A549 (cell line): ENCODE measurements at regions not wholly inside any gene's neighbourhood (a gene's known extent, or its start where the extent isn't known, plus 50 kb on each side); places are given as distances from the start of the nearest gene placed in this dataset.

Experiments
- ATAC-seq, 2 experiments: fragments of 200-7000 bp in 1 of 2; fragments of >200 bp in 1 of 2; cut with Nextera tagmentation in 1 of 2; cut with Tn5 transposase in 1 of 2; 3 replicates each; pipeline versions ENCODE4 v1.8.0 to v1.9.1; 2018 to 2020; ENCODE audit warnings: mild to moderate bottlenecking in 1 of 2, moderate library complexity in 1 of 2
- CTCF ChIA-PET: fragments of 300-600 bp; sonication (Branson Sonifier 250); formaldehyde crosslinking; extraction: SDS; loops from one replicate; lab custom pipeline; 2021; ENCODE audit warnings: antibody characterized with exemption, inconsistent platforms; lab: Yijun Ruan, JAX
- POLR2A ChIA-PET: fragments of 350-600 bp; formaldehyde crosslinking; extraction: SDS; loops from one replicate; lab custom pipeline; 2021; ENCODE audit warnings: antibody characterized with exemption, inconsistent platforms; lab: Yijun Ruan, JAX
- DNase-seq, 2 experiments: peaks; one replicate each; pipeline versions ENCODE4 v3.0.0 to v3.0.0-alpha.2; 2011 to 2016; ENCODE audit warnings: low read depth in 1 of 2, low spot score in 1 of 2
- FAIRE-seq: peaks from 2 replicates; lab custom pipeline; 2011; peaks lifted over from hg19 to GRCh38; lab: Jason Lieb, UNC
- H3K27ac ChIP-seq, 2 experiments: fragments of >200 bp; sonication (Bioruptor Twin); formaldehyde crosslinking; 3 replicates each; pipeline ENCODE4 v1.5.1; 2016 to 2017
- H3K4me1 ChIP-seq: fragments of >200 bp; sonication (Bioruptor Twin); formaldehyde crosslinking; 3 replicates; pipeline ENCODE4 v1.6.1; 2016
- H3K4me2 ChIP-seq: fragments of >200 bp; sonication (Bioruptor Twin); formaldehyde crosslinking; 3 replicates; pipeline ENCODE4 v1.6.1; 2016
- H3K4me3 ChIP-seq: fragments of >200 bp; sonication (Bioruptor Twin); formaldehyde crosslinking; 3 replicates; pipeline ENCODE4 v1.5.1; 2016
- H3K9me3 ChIP-seq: fragments of >200 bp; sonication (Bioruptor Twin); formaldehyde crosslinking; 3 replicates; pipeline ENCODE4 v1.6.1; 2016
- CBX2 ChIP-seq: fragments of 200-600 bp; sonication (generic); IDR thresholded peaks from 2 replicates; pipeline ENCODE4 v1.6.1; 2016; ENCODE audit warnings: low read depth, mild to moderate bottlenecking, borderline replicate concordance
- CTCF ChIP-seq: fragments of >200 bp; sonication (Bioruptor Twin); formaldehyde crosslinking; IDR thresholded peaks from 3 replicates; pipeline ENCODE4 v1.5.1; 2016
- E2F6 ChIP-seq: IDR thresholded peaks from 2 replicates; pipeline ENCODE4 v1.6.1; 2012; ENCODE audit warnings: low read depth, borderline replicate concordance
- EHF ChIP-seq: fragments of 250-450 bp; sonication (Bioruptor Pico); IDR thresholded peaks from 2 replicates; pipeline ENCODE4 v1.5.0; 2020; ENCODE audit warnings: mild to moderate bottlenecking
- EHMT2 ChIP-seq: fragments of 200-600 bp; sonication (generic); IDR thresholded peaks from 2 replicates; pipeline ENCODE4 v1.6.1; 2016; ENCODE audit warnings: antibody characterized with exemption, low read depth, mild to moderate bottlenecking, moderate library complexity
- ELK1 ChIP-seq: fragments of 150-350 bp; IDR thresholded peaks from 2 replicates; pipeline ENCODE4 v1.6.1; 2014; ENCODE audit warnings: low read depth, mild to moderate bottlenecking, low read length
- EP300 ChIP-seq, 2 experiments: fragments of >200 bp; sonication (Bioruptor Twin); formaldehyde crosslinking; IDR thresholded peaks; 2 replicates in 1 of 2; 3 replicates in 1 of 2; pipeline ENCODE4 v1.6.1; 2016 to 2017
- FOSL2 ChIP-seq, 2 experiments: fragments of 450-650 bp in 1 of 2; fragments of >200 bp in 1 of 2; sonication (Bioruptor Twin) in 1 of 2; formaldehyde crosslinking; IDR thresholded peaks; 2 replicates each; pipeline versions ENCODE4 v1.5.0 to v1.6.1; 2016 to 2020; ENCODE audit warnings: mild to moderate bottlenecking in 1 of 2, moderate library complexity in 1 of 2
- FOXS1 ChIP-seq: fragments of 250-450 bp; sonication (Bioruptor Pico); IDR thresholded peaks from 2 replicates; pipeline ENCODE4 v1.5.0; 2020; ENCODE audit warnings: mild to moderate bottlenecking, moderate library complexity
- GATA3 ChIP-seq: IDR thresholded peaks from 2 replicates; pipeline ENCODE4 v1.6.1; 2012; ENCODE audit warnings: borderline replicate concordance
- HMGXB4 ChIP-seq: fragments of 250-450 bp; sonication (Bioruptor Pico); IDR thresholded peaks from 2 replicates; pipeline ENCODE4 v1.5.0; 2021; ENCODE audit warnings: mild to moderate bottlenecking, moderate library complexity, borderline replicate concordance
- HOXB5 ChIP-seq: fragments of 250-450 bp; sonication (Bioruptor Pico); IDR thresholded peaks from 2 replicates; pipeline ENCODE4 v1.5.0; 2020; ENCODE audit warnings: mild to moderate bottlenecking, moderate library complexity
- JUNB ChIP-seq: fragments of >200 bp; sonication (Bioruptor Twin); formaldehyde crosslinking; IDR thresholded peaks from 2 replicates; pipeline ENCODE4 v1.6.1; 2016
- KDM5A ChIP-seq: fragments of 200-600 bp; sonication (generic); IDR thresholded peaks from 2 replicates; pipeline ENCODE4 v1.6.1; 2016; ENCODE audit warnings: antibody characterized with exemption, mild to moderate bottlenecking
- MAFK ChIP-seq: fragments of 450-650 bp; IDR thresholded peaks from 2 replicates; pipeline ENCODE4 v1.6.1; 2014; ENCODE audit not compliant: partially characterized antibody
- MAZ ChIP-seq: fragments of 150-350 bp; IDR thresholded peaks from 2 replicates; pipeline ENCODE4 v1.6.1; 2014; ENCODE audit warnings: antibody characterized with exemption, low read depth, low read length, borderline replicate concordance
- NPAS2 ChIP-seq: fragments of 250-450 bp; sonication (Bioruptor Pico); IDR thresholded peaks from 2 replicates; pipeline ENCODE4 v1.8.0; 2022; ENCODE audit warnings: mild to moderate bottlenecking, moderate library complexity, borderline replicate concordance
- PBX3 ChIP-seq: IDR thresholded peaks from 2 replicates; pipeline ENCODE4 v1.6.1; 2012
- REST ChIP-seq: fragments of 200-600 bp; sonication (generic); IDR thresholded peaks from 2 replicates; pipeline ENCODE4 v1.6.1; 2016; ENCODE audit warnings: antibody characterized with exemption, mild to moderate bottlenecking, moderate library complexity
- ZNF302 ChIP-seq: fragments of 250-450 bp; sonication (Bioruptor Pico); IDR thresholded peaks from 2 replicates; pipeline ENCODE4 v1.9.0; 2021; ENCODE audit warnings: inconsistent platforms, mild to moderate bottlenecking, moderate library complexity
- WGBS: methylation state at CpG from one replicate; pipeline ENCODE4 v1.1.6; 2017; ENCODE audit errors: missing lambda C conversion rate; 5-methylcytosine and 5-hydroxymethylcytosine counted together

- TF ChIP-seq FOSL2 (IDR thresholded peaks at IDR 0.05) (no peak), FOSL2 (CRISPR knock-in tag; IDR thresholded peaks at IDR 0.05) (no peak), EHMT2 (no peak), KDM5A (no peak), EP300 (IDR thresholded peaks at IDR 0.05) (no peak), JUNB (no peak), ELK1 (no peak), E2F6 (no peak), ZNF302 (no peak), NPAS2 (CRISPR knock-in tag) (no peak), PBX3 (no peak), REST (no peak), CTCF (no peak), EHF (CRISPR knock-in tag) (no peak), MAFK (no peak), FOXS1 (no peak), HMGXB4 (no peak), HOXB5 (CRISPR knock-in tag) (no peak), GATA3 (no peak), MAZ (no peak), CBX2 (no peak)
- TF ChIP-seq, all 56 proteins: peak for 0
- H3K27ac ChIP-seq: no peak overlapping the region
- POLR2A ChIA-PET: no interaction called here
- no peaks in the 10 kb centered on the region; the same call in 2 of the 3 replicates for H3K4me1 ChIP-seq
- WGBS: 71% methylated on average over 1 of the region's 1 CpG
- FAIRE-seq (no peak), DNase-seq (no peak), ATAC-seq (no peak)
- H3K9me3 ChIP-seq: no peaks in the 10 kb centered on the region
- CTCF ChIA-PET: no interaction called here
- no peak overlapping the region for H3K4me3 ChIP-seq
- no peak overlapping the region for H3K4me2 ChIP-seq
These were observed 1780.1 kb upstream of the PCDH20 start for GRCh38 chr13:63195726-63196125.
